Activated CD4-positive, alpha-beta T cell treated with anti-CD3 and anti-CD28 coated beads, Interleukin-2, amount 10 ng/mL, durations not matched to agents 24 days and 14 days (primary cell): ENCODE measurements at regions not wholly inside any gene's neighbourhood (a gene's known extent, or its start where the extent isn't known, plus 50 kb on each side); places are given as distances from the start of the nearest gene placed in this dataset.

Experiments
- DNase-seq: peaks from one replicate; pipeline ENCODE4 v3.0.0; 2022
- H3K27ac Mint-ChIP-seq: one replicate; pipeline ENCODE4 v1.8.0; 2022; ENCODE audit warnings: mild to moderate bottlenecking, mixed read lengths
- H3K27me3 Mint-ChIP-seq: one replicate; pipeline ENCODE4 v1.8.0; 2022; ENCODE audit warnings: mixed read lengths
- H3K36me3 Mint-ChIP-seq: one replicate; pipeline ENCODE4 v1.8.0; 2022; ENCODE audit warnings: low read depth, mild to moderate bottlenecking, mixed read lengths
- H3K4me1 Mint-ChIP-seq: one replicate; pipeline ENCODE4 v1.8.0; 2021; ENCODE audit warnings: mixed read lengths
- H3K4me3 Mint-ChIP-seq: one replicate; pipeline ENCODE4 v1.8.0; 2022; ENCODE audit warnings: mild to moderate bottlenecking, moderate library complexity, mixed read lengths
- H3K9me3 Mint-ChIP-seq: one replicate; pipeline ENCODE4 v1.8.0; 2021; ENCODE audit warnings: mixed read lengths
- intact Hi-C: fragments of 100-400 bp; cut with micrococcal nuclease; formaldehyde crosslinking; loops from one replicate; pipeline ENCODE4 v1.15.1; 2023

- no peak overlapping the region for H3K27ac Mint-ChIP-seq
- no peak for DNase-seq
- H3K4me3 Mint-ChIP-seq = no peak overlapping the region
- intact Hi-C loops = no loop called here
- H3K36me3 Mint-ChIP-seq = no peaks in the 10 kb centered on the region
- peaks cover 5% of the 10 kb centered on the region for H3K27me3 Mint-ChIP-seq
- H3K9me3 Mint-ChIP-seq = no peaks in the 10 kb centered on the region
- H3K4me1 Mint-ChIP-seq = no peaks in the 10 kb centered on the region
These were observed 85.6 kb upstream of the C1orf21 start for GRCh38 chr1:184301227-184301626.

- Mint-ChIP-seq H3K27me3 (peaks cover 6% of the 10 kb centered on the region), H3K27ac (no peak overlapping the region), H3K4me1 (no peaks in the 10 kb centered on the region), H3K9me3 (no peaks in the 10 kb centered on the region), H3K4me3 (no peak overlapping the region), H3K36me3 (no peaks in the 10 kb centered on the region)
- intact Hi-C loops = no loop called here
- DNase-seq = no peak
These were observed 84.5 kb upstream of the C1orf21 start for GRCh38 chr1:184302346-184302745.

GRCh38 chr1:184310157-184310819 lies 76.5 kb upstream of the C1orf21 start:
- intact Hi-C loops = no loop called here
- Mint-ChIP-seq H3K4me3 (no peak overlapping the region), H3K4me1 (no peaks in the 10 kb centered on the region), H3K27me3 (peaks cover 9% of the 10 kb centered on the region), H3K9me3 (no peaks in the 10 kb centered on the region), H3K36me3 (no peaks in the 10 kb centered on the region), H3K27ac (no peak overlapping the region)
- DNase-seq = no peak

GRCh38 chr1:184311580-184311979 lies 75.2 kb upstream of the C1orf21 start:
- Mint-ChIP-seq H3K27me3 (peaks cover 15% of the 10 kb centered on the region), H3K36me3 (no peaks in the 10 kb centered on the region), H3K27ac (no peak overlapping the region), H3K4me3 (no peak overlapping the region), H3K9me3 (no peaks in the 10 kb centered on the region), H3K4me1 (no peaks in the 10 kb centered on the region)
- intact Hi-C loops = no loop called here
- DNase-seq = no peak

- DNase-seq = no peak
- H3K9me3 Mint-ChIP-seq = no peaks in the 10 kb centered on the region
These were observed 71.6 kb upstream of the C1orf21 start for GRCh38 chr1:184315254-184315653.

GRCh38 chr1:184319879-184320278 lies 67.0 kb upstream of the C1orf21 start:
- Mint-ChIP-seq H3K27ac (no peak overlapping the region), H3K27me3 (peaks cover 8% of the 10 kb centered on the region), H3K36me3 (no peaks in the 10 kb centered on the region), H3K9me3 (no peaks in the 10 kb centered on the region), H3K4me1 (no peaks in the 10 kb centered on the region), H3K4me3 (no peak overlapping the region)
- DNase-seq = no peak
- intact Hi-C loops = no loop called here

More at GRCh38 chr1:184315254-184315653, 71.6 kb upstream of the C1orf21 start:
- Mint-ChIP-seq H3K27me3 (peaks cover 13% of the 10 kb centered on the region), H3K4me3 (no peak overlapping the region), H3K4me1 (no peaks in the 10 kb centered on the region), H3K36me3 (no peaks in the 10 kb centered on the region), H3K27ac (no peak overlapping the region)
- intact Hi-C loops = no loop called here

- Mint-ChIP-seq H3K4me1 (no peaks in the 10 kb centered on the region), H3K27ac (no peak overlapping the region), H3K36me3 (no peaks in the 10 kb centered on the region), H3K9me3 (no peaks in the 10 kb centered on the region), H3K4me3 (no peak overlapping the region), H3K27me3 (no peaks in the 10 kb centered on the region)
- DNase-seq = no peak
- intact Hi-C loops = no loop called here
These were observed 64.6 kb upstream of the C1orf21 start for GRCh38 chr1:184322253-184322652.

GRCh38 chr1:184324972-184325371 lies 61.9 kb upstream of the C1orf21 start:
- H3K27ac Mint-ChIP-seq = no peak overlapping the region
- DNase-seq = no peak
- no peak overlapping the region for H3K4me3 Mint-ChIP-seq
- H3K4me1 Mint-ChIP-seq = no peaks in the 10 kb centered on the region
- no peaks in the 10 kb centered on the region for H3K9me3 Mint-ChIP-seq
- no peaks in the 10 kb centered on the region for H3K36me3 Mint-ChIP-seq
- no peaks in the 10 kb centered on the region for H3K27me3 Mint-ChIP-seq
- intact Hi-C loops = no loop called here

- Mint-ChIP-seq H3K4me3 (no peak overlapping the region), H3K27ac (no peak overlapping the region), H3K4me1 (no peaks in the 10 kb centered on the region), H3K36me3 (no peaks in the 10 kb centered on the region), H3K27me3 (no peaks in the 10 kb centered on the region), H3K9me3 (no peaks in the 10 kb centered on the region)
- intact Hi-C loops = no loop called here
- no peak for DNase-seq
These were observed 60.6 kb upstream of the C1orf21 start for GRCh38 chr1:184326278-184326677.

- no peak overlapping the region for H3K4me3 Mint-ChIP-seq
- no peak overlapping the region for H3K27ac Mint-ChIP-seq
- H3K9me3 Mint-ChIP-seq = peaks cover 3% of the 10 kb centered on the region
- H3K36me3 Mint-ChIP-seq = no peaks in the 10 kb centered on the region
- no peak for DNase-seq
- intact Hi-C loops = no loop called here
- H3K27me3 Mint-ChIP-seq = no peaks in the 10 kb centered on the region
- no peaks in the 10 kb centered on the region for H3K4me1 Mint-ChIP-seq
These were observed 57.4 kb upstream of the C1orf21 start for GRCh38 chr1:184329245-184329953.

GRCh38 chr1:184329962-184330868 lies 56.6 kb upstream of the C1orf21 start:
- intact Hi-C loops = no loop called here
- Mint-ChIP-seq H3K4me1 (no peaks in the 10 kb centered on the region), H3K9me3 (peaks cover 3% of the 10 kb centered on the region), H3K36me3 (no peaks in the 10 kb centered on the region), H3K4me3 (no peak overlapping the region), H3K27ac (no peak overlapping the region), H3K27me3 (peaks cover 2% of the 10 kb centered on the region)
- DNase-seq = no peak

GRCh38 chr1:184330875-184331274 lies 56.0 kb upstream of the C1orf21 start:
- H3K4me3 Mint-ChIP-seq = no peak overlapping the region
- no peaks in the 10 kb centered on the region for H3K36me3 Mint-ChIP-seq
- no peaks in the 10 kb centered on the region for H3K4me1 Mint-ChIP-seq
- no peak for DNase-seq
- H3K9me3 Mint-ChIP-seq = peaks cover 3% of the 10 kb centered on the region
- intact Hi-C loops = no loop called here
- no peak overlapping the region for H3K27ac Mint-ChIP-seq
- H3K27me3 Mint-ChIP-seq = peaks cover 2% of the 10 kb centered on the region
